ENCODE measurements at regions not wholly inside any gene's neighbourhood (a gene's known extent, or its start where the extent isn't known, plus 50 kb on each side); places are given as distances from the start of the nearest gene placed in this dataset.

GRCh38 chr13:65915195-65915594 lies 1314.9 kb downstream of the PCDH9 start:
- TF ChIP-seq POLR2A (IDR thresholded peaks at IDR 0.05; ENCODE audit: low read length) = no peak
- no peak for TF ChIP-seq GATA1 (IDR thresholded peaks at IDR 0.05; ENCODE audit: low read depth, low read length)
